ENCODE measurements at regions not wholly inside any gene's neighbourhood (a gene's known extent, or its start where the extent isn't known, plus 50 kb on each side); places are given as distances from the start of the nearest gene placed in this dataset.

DNA sequence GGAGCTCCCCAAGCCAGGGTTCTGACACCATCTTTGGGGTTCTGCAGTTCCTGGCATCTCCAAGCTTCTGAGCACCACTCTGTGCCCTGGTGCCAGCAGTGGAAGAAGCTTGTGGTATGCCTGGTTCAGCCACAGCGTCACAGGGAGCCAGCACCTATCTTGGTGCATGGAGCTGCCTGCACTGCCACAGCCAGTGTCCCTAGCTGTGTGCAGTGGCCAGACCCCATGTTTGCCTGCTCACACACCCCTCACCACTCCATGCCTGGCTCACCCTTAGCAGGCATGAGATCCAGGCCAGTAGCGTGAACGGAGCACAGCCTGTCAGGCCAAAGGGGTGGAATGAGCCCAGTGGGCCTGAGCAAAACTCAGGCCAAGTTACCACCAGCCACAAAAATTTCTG lies 290.2 kb upstream of the LRATD1 start:
- H3K9me3 Mint-ChIP-seq: peaks cover 4% of the 10 kb centered on the region
- H3K4me1 Mint-ChIP-seq (ENCODE audit: low read depth): no peaks in the 10 kb centered on the region
- no peaks in the 10 kb centered on the region for H3K36me3 Mint-ChIP-seq (ENCODE audit: low read depth)
- no peak overlapping the region for H3K27ac Mint-ChIP-seq
- no peaks in the 10 kb centered on the region for H3K27me3 Mint-ChIP-seq (ENCODE audit: low read depth)
- H3K4me3 Mint-ChIP-seq: no peak overlapping the region

- Mint-ChIP-seq H3K4me1 (ENCODE audit: low read depth) (no peaks in the 10 kb centered on the region), H3K36me3 (ENCODE audit: low read depth) (no peaks in the 10 kb centered on the region), H3K4me3 (no peak overlapping the region), H3K27ac (no peak overlapping the region), H3K27me3 (ENCODE audit: low read depth) (no peaks in the 10 kb centered on the region), H3K9me3 (peaks cover 13% of the 10 kb centered on the region)
Observed at GRCh38 chr2:14344355-14344754, 288.2 kb upstream of the LRATD1 start.

GRCh38 chr2:14348247-14348646 lies 284.3 kb upstream of the LRATD1 start:
- Mint-ChIP-seq H3K36me3 (ENCODE audit: low read depth) (no peaks in the 10 kb centered on the region), H3K27me3 (ENCODE audit: low read depth) (no peaks in the 10 kb centered on the region), H3K4me3 (no peak overlapping the region)

GRCh38 chr2:14350856-14351255 lies 281.7 kb upstream of the LRATD1 start:
- Mint-ChIP-seq H3K27ac (no peak overlapping the region), H3K9me3 (peaks cover 20% of the 10 kb centered on the region), H3K4me3 (no peak overlapping the region), H3K27me3 (ENCODE audit: low read depth) (no peaks in the 10 kb centered on the region), H3K4me1 (ENCODE audit: low read depth) (no peaks in the 10 kb centered on the region), H3K36me3 (ENCODE audit: low read depth) (no peaks in the 10 kb centered on the region)

More at GRCh38 chr2:14348247-14348646, 284.3 kb upstream of the LRATD1 start:
- no peaks in the 10 kb centered on the region for H3K4me1 Mint-ChIP-seq (ENCODE audit: low read depth)
- H3K9me3 Mint-ChIP-seq: peaks cover 18% of the 10 kb centered on the region
- H3K27ac Mint-ChIP-seq: no peak overlapping the region

- Mint-ChIP-seq H3K27me3 (ENCODE audit: low read depth) (no peaks in the 10 kb centered on the region), H3K9me3 (peaks cover 18% of the 10 kb centered on the region), H3K4me1 (ENCODE audit: low read depth) (no peaks in the 10 kb centered on the region), H3K27ac (no peak overlapping the region), H3K4me3 (no peak overlapping the region), H3K36me3 (ENCODE audit: low read depth) (no peaks in the 10 kb centered on the region)
Observed at GRCh38 chr2:14352067-14352466, 280.4 kb upstream of the LRATD1 start.

- Mint-ChIP-seq H3K27ac (no peak overlapping the region), H3K27me3 (ENCODE audit: low read depth) (no peaks in the 10 kb centered on the region), H3K4me1 (ENCODE audit: low read depth) (no peaks in the 10 kb centered on the region), H3K9me3 (peaks cover 7% of the 10 kb centered on the region), H3K4me3 (no peak overlapping the region), H3K36me3 (ENCODE audit: low read depth) (no peaks in the 10 kb centered on the region)
Observed at GRCh38 chr2:14354231-14354630, 278.3 kb upstream of the LRATD1 start.

GRCh38 chr2:14355102-14355501 lies 277.4 kb upstream of the LRATD1 start:
- no peak overlapping the region for H3K27ac Mint-ChIP-seq
- no peaks in the 10 kb centered on the region for H3K36me3 Mint-ChIP-seq (ENCODE audit: low read depth)
- H3K9me3 Mint-ChIP-seq: peaks cover 7% of the 10 kb centered on the region
- H3K4me3 Mint-ChIP-seq: no peak overlapping the region
- H3K27me3 Mint-ChIP-seq (ENCODE audit: low read depth): no peaks in the 10 kb centered on the region
- no peaks in the 10 kb centered on the region for H3K4me1 Mint-ChIP-seq (ENCODE audit: low read depth)

GRCh38 chr2:14358339-14358738 lies 274.2 kb upstream of the LRATD1 start:
- H3K4me1 Mint-ChIP-seq (ENCODE audit: low read depth): no peaks in the 10 kb centered on the region
- H3K27ac Mint-ChIP-seq: no peak overlapping the region
- H3K4me3 Mint-ChIP-seq: no peak overlapping the region
- peaks cover under 1% of the 10 kb centered on the region for H3K9me3 Mint-ChIP-seq
- no peaks in the 10 kb centered on the region for H3K36me3 Mint-ChIP-seq (ENCODE audit: low read depth)
- H3K27me3 Mint-ChIP-seq (ENCODE audit: low read depth): no peaks in the 10 kb centered on the region

DNA sequence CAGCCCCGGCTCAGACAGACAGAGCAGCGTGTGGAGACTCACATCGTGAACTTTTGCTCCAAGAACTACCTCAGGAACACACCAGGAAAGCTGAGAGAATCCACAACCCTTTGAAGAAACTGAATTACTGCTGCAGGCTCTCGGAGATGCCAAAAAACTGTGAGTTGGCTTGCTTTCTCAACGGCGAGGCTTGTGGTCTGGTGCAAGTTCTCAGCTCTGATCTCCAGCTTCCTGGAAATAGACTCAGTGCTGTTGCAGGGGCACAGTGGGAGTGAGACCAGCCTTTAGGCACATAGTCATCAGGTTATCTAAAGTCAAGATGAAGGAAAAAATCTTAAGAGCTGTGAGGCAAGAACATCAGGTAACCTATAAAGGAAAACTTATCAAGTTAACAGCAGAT lies 273.7 kb upstream of the LRATD1 start:
- H3K4me1 Mint-ChIP-seq (ENCODE audit: low read depth): no peaks in the 10 kb centered on the region
- H3K27me3 Mint-ChIP-seq (ENCODE audit: low read depth): no peaks in the 10 kb centered on the region
- no peaks in the 10 kb centered on the region for H3K9me3 Mint-ChIP-seq
- no peaks in the 10 kb centered on the region for H3K36me3 Mint-ChIP-seq (ENCODE audit: low read depth)
- H3K27ac Mint-ChIP-seq: no peak overlapping the region
- H3K4me3 Mint-ChIP-seq: no peak overlapping the region

GRCh38 chr2:14363137-14363536 lies 269.4 kb upstream of the LRATD1 start:
- no peak overlapping the region for H3K27ac Mint-ChIP-seq
- H3K36me3 Mint-ChIP-seq (ENCODE audit: low read depth): no peaks in the 10 kb centered on the region
- no peaks in the 10 kb centered on the region for H3K4me1 Mint-ChIP-seq (ENCODE audit: low read depth)
- no peaks in the 10 kb centered on the region for H3K9me3 Mint-ChIP-seq
- H3K27me3 Mint-ChIP-seq (ENCODE audit: low read depth): no peaks in the 10 kb centered on the region
- H3K4me3 Mint-ChIP-seq: no peak overlapping the region

DNA sequence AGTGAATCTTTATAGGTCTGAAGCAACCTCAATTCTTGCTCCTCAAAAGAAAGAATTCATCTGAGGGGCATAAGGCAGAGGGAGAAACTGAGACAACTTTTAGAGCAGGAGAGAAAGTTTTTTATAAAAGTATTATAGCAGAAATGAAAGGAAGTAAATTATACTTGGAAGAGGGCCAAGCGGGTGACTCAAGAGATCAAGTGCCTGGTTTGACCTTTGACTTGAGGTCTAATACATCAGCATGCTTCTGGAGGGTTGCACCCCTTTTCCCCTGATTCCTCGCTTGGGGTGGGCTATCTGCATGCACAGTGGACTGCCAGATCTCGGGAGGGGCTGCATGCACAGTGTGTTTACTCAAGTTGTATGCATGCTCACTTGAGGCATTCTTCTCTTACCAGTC lies 268.5 kb upstream of the LRATD1 start:
- Mint-ChIP-seq H3K36me3 (ENCODE audit: low read depth) (no peaks in the 10 kb centered on the region), H3K27me3 (ENCODE audit: low read depth) (no peaks in the 10 kb centered on the region), H3K4me3 (no peak overlapping the region), H3K4me1 (ENCODE audit: low read depth) (no peaks in the 10 kb centered on the region), H3K27ac (no peak overlapping the region), H3K9me3 (no peaks in the 10 kb centered on the region)

DNA sequence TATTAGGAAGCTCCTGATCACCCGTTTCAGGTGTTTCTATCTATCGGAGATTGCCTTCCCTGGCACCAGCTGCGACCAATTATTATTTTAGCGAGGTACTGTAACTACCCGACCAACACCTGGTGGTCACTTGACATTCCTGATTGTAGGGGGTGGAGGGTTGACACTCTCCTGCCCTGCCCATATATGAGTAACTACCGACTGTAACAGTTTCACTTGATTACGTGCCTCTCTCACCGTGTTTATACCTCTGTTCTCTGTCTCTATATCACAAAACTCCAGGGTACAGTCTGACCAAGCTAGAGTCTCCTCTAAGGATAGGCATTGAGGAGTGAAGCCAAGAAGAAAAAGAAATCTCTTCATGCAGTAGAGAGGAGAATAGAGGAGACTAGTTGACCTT lies 268.0 kb upstream of the LRATD1 start:
- no peaks in the 10 kb centered on the region for H3K36me3 Mint-ChIP-seq (ENCODE audit: low read depth)

GRCh38 chr2:14385043-14385442 lies 247.5 kb upstream of the LRATD1 start:
- no peak overlapping the region for H3K4me3 Mint-ChIP-seq
- no peaks in the 10 kb centered on the region for H3K4me1 Mint-ChIP-seq (ENCODE audit: low read depth)
- H3K36me3 Mint-ChIP-seq (ENCODE audit: low read depth): no peaks in the 10 kb centered on the region
- peaks cover 1% of the 10 kb centered on the region for H3K9me3 Mint-ChIP-seq
- H3K27me3 Mint-ChIP-seq (ENCODE audit: low read depth): no peaks in the 10 kb centered on the region
- no peak overlapping the region for H3K27ac Mint-ChIP-seq

More for the DNA sequence above, 268.0 kb upstream of the LRATD1 start:
- no peak overlapping the region for H3K4me3 Mint-ChIP-seq
- H3K27me3 Mint-ChIP-seq (ENCODE audit: low read depth): no peaks in the 10 kb centered on the region
- H3K9me3 Mint-ChIP-seq: no peaks in the 10 kb centered on the region
- H3K4me1 Mint-ChIP-seq (ENCODE audit: low read depth): no peaks in the 10 kb centered on the region
- H3K27ac Mint-ChIP-seq: no peak overlapping the region

GRCh38 chr2:14387332-14387731 lies 245.2 kb upstream of the LRATD1 start:
- H3K27me3 Mint-ChIP-seq (ENCODE audit: low read depth): no peaks in the 10 kb centered on the region
- H3K36me3 Mint-ChIP-seq (ENCODE audit: low read depth): no peaks in the 10 kb centered on the region
- H3K9me3 Mint-ChIP-seq: no peaks in the 10 kb centered on the region
- no peak overlapping the region for H3K27ac Mint-ChIP-seq
- H3K4me3 Mint-ChIP-seq: no peak overlapping the region
- no peaks in the 10 kb centered on the region for H3K4me1 Mint-ChIP-seq (ENCODE audit: low read depth)

DNA sequence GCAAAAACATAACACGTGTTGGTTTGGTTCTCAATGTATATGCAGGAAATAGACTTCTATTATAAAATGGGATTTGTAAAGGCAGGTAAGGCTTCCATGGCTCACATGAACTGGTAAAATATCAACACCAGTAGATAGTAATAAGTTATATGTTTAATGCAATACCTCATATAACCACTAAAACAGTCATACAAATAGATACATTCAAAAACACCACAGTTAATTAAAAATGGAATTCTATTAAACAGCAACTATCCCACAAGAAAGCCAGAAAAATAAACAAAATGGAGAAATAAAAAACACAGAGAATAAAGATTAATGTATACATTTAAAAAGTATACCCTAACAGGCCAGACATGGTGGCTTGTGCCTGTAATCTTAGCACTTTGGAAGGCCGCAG lies 243.8 kb upstream of the LRATD1 start:
- Mint-ChIP-seq H3K4me1 (ENCODE audit: low read depth) (no peaks in the 10 kb centered on the region), H3K36me3 (ENCODE audit: low read depth) (no peaks in the 10 kb centered on the region), H3K4me3 (no peak overlapping the region), H3K9me3 (no peaks in the 10 kb centered on the region), H3K27ac (no peak overlapping the region), H3K27me3 (ENCODE audit: low read depth) (no peaks in the 10 kb centered on the region)

DNA sequence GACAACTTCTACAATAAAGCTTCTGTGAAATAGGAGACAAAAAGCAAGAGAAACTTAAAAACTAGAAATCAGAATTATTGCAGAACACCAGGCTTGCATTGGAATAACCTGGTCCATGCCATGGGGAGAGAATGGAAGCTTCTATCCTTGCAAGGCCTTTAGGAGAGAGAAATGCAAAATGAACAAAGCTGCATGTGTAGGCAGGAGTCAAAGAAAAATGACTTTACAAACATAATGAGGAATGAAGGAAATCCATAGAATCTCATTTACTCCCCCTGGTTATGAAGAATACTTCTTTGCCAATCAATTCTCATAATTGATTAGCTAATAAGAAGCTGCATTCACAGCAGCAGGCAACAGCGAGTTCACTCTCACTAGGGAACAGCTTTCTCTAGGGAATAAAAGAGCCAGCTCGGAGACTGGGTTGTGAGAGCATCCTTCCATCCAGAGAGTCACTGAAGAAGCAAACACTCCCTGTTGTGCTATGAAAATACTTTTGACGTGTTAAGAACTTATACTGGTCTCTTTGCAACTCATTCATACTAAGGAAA lies 235.9 kb upstream of the LRATD1 start:
- Mint-ChIP-seq H3K4me3 (no peak overlapping the region), H3K27me3 (ENCODE audit: low read depth) (no peaks in the 10 kb centered on the region), H3K9me3 (no peaks in the 10 kb centered on the region)

More for the DNA sequence above, 235.9 kb upstream of the LRATD1 start:
- no peaks in the 10 kb centered on the region for H3K4me1 Mint-ChIP-seq (ENCODE audit: low read depth)
- H3K27ac Mint-ChIP-seq: no peak overlapping the region
- H3K36me3 Mint-ChIP-seq (ENCODE audit: low read depth): no peaks in the 10 kb centered on the region

All from T-helper 1 cell treated with Interleukin-12 subunit alpha and Interleukin-12 subunit beta and Interleukin-4 antibody, amounts not matched to agents 30 μg/mL and 1 μg/mL, for 36 hours (primary cell).